Mesothelial cell of epicardium (in vitro differentiated cells): ENCODE measurements at regions not wholly inside any gene's neighbourhood (a gene's known extent, or its start where the extent isn't known, plus 50 kb on each side); places are given as distances from the start of the nearest gene placed in this dataset.

Experiments used
- DNase-seq, 2 experiments: peaks; one replicate each; pipeline ENCODE4 v3.0.0; 2021; ENCODE audit warnings: low spot score in 2 of 2; ENCODE audit not compliant: unreplicated experiment in 2 of 2
- H3K27ac Mint-ChIP-seq: 2 replicates; pipeline ENCODE4 v1.8.0; 2021; ENCODE audit warnings: mixed read lengths
- H3K27me3 Mint-ChIP-seq: 2 replicates; pipeline ENCODE4 v1.8.0; 2021; ENCODE audit warnings: low read depth, mixed read lengths
- H3K36me3 Mint-ChIP-seq: 2 replicates; pipeline ENCODE4 v1.8.0; 2021; ENCODE audit warnings: mixed read lengths
- H3K4me1 Mint-ChIP-seq: 2 replicates; pipeline ENCODE4 v1.8.0; 2021; ENCODE audit warnings: mixed read lengths
- H3K4me3 Mint-ChIP-seq: 2 replicates; pipeline ENCODE4 v1.8.0; 2021; ENCODE audit warnings: mild to moderate bottlenecking, moderate library complexity, mixed read lengths
- H3K9me3 Mint-ChIP-seq: 2 replicates; pipeline ENCODE4 v1.8.0; 2021; ENCODE audit warnings: mixed read lengths
- TF ChIP-seq, protein P1 (sequence below): fragments of 200-600 bp; sonication (generic); IDR thresholded peaks from one replicate; pipeline ENCODE4 v1.5.0; 2021; ENCODE audit warnings: antibody characterized with exemption; ENCODE audit not compliant: unreplicated experiment

DNA sequence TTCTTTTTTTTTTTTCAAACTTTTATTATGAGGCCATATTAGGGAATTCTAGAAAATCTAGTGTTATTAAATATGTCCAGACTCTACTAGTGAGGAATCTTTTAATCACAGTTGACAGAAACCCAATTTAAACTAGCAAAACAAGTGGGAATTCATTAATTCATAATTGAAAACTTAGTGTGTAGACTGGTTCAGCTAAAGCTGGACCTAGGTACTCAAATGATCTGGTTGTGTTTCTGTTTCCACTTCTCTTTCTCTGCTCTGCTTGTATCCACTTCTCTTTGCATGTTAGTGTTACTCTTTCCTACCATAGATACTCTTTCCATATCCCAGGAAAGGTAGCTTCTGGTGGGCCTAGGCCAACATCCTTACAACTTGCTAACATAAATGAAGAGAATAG lies 81.2 kb upstream of the HIVEP3 start:
- Mint-ChIP-seq H3K4me1 (peaks cover 2% of the 10 kb centered on the region), H3K36me3 (no peaks in the 10 kb centered on the region), H3K27ac (no peak overlapping the region), H3K4me3 (no peak overlapping the region), H3K27me3 (no peaks in the 10 kb centered on the region), H3K9me3 (no peaks in the 10 kb centered on the region)
- TF ChIP-seq, protein P1, sequence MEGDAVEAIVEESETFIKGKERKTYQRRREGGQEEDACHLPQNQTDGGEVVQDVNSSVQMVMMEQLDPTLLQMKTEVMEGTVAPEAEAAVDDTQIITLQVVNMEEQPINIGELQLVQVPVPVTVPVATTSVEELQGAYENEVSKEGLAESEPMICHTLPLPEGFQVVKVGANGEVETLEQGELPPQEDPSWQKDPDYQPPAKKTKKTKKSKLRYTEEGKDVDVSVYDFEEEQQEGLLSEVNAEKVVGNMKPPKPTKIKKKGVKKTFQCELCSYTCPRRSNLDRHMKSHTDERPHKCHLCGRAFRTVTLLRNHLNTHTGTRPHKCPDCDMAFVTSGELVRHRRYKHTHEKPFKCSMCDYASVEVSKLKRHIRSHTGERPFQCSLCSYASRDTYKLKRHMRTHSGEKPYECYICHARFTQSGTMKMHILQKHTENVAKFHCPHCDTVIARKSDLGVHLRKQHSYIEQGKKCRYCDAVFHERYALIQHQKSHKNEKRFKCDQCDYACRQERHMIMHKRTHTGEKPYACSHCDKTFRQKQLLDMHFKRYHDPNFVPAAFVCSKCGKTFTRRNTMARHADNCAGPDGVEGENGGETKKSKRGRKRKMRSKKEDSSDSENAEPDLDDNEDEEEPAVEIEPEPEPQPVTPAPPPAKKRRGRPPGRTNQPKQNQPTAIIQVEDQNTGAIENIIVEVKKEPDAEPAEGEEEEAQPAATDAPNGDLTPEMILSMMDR, result no peak
- DNase-seq, result no peak

DNA sequence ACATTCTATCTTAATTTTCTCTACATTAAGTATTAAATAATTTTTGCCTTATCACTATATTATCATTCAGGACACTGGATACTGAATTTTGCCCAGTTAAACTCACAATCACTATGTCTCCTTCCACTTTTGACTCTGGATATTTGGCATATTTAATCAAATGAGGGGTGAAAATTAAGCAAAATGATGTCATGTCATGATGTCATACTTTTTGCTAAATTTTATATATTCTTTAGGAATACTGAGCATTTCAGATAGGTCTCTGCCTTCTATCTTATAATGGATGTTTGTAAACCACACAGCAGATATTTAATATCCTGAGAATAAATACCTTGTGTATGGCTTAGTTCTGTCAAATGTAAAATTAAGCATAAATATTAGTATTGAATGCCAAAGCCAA lies 79.5 kb upstream of the HIVEP3 start:
- no peak for DNase-seq
- H3K9me3 Mint-ChIP-seq, result no peaks in the 10 kb centered on the region
- no peaks in the 10 kb centered on the region for H3K27me3 Mint-ChIP-seq
- H3K36me3 Mint-ChIP-seq, result no peaks in the 10 kb centered on the region
- no peaks in the 10 kb centered on the region for H3K4me1 Mint-ChIP-seq
- TF ChIP-seq, protein P1, result no peak
- H3K4me3 Mint-ChIP-seq, result no peak overlapping the region
- no peak overlapping the region for H3K27ac Mint-ChIP-seq

DNA sequence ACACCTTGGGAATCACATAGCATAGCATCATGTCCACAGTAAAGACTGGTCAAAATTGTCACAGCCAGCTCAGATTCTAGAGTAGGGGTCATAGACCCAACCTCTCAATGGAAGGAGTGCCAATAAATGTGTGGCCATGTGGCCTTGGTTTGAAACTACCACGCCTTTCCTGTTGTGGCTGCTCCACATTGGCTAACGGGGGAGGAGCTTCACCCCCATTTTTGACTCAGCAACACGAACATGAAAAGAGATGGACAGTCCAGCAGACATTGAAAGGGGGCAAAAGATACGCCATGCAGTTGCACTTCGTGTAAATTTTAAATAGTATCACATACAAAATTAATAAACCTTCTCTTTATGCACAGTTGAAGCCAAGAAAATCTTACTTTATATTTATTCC lies 78.4 kb upstream of the HIVEP3 start:
- no peak overlapping the region for H3K4me3 Mint-ChIP-seq
- no peaks in the 10 kb centered on the region for H3K4me1 Mint-ChIP-seq
- H3K27ac Mint-ChIP-seq, result no peak overlapping the region
- H3K36me3 Mint-ChIP-seq, result no peaks in the 10 kb centered on the region
- DNase-seq, result no peak
- no peaks in the 10 kb centered on the region for H3K27me3 Mint-ChIP-seq
- TF ChIP-seq, protein P1, result no peak
- no peaks in the 10 kb centered on the region for H3K9me3 Mint-ChIP-seq

DNA sequence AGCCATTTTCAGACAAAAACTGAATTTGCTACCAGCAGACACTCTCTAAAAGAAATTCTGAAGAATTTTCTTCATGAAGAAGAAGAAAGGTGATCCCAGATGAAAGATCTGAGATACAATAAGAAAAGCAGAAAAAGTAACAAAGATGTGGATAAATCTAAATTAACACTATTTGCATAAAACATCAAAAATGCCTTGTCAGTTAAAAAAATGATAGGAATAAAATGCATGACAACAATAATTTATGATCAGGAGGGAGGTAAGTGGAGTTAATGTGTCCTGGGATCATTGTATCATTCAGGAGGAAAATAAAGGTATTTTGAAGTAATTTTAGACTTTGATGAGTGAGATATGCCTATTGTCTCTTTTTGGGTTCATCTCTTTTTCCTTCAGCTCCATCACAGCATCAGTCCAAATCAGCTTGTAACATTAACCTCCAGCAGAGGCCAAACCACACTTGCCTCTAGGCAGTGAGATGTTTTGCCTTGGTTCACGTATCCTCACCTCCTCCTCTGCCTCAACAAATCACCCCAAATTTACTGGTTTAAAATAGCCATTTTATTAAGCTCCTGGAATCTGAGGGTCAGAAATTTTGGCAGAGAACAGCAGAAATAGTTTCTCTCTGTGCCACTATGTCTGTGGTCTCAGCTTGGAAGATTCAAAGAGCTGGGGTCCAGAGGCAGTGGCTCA lies 76.9 kb upstream of the HIVEP3 start:
- TF ChIP-seq, protein P1, result no peak
- Mint-ChIP-seq H3K4me3 (no peak overlapping the region), H3K27me3 (no peaks in the 10 kb centered on the region), H3K9me3 (no peaks in the 10 kb centered on the region), H3K27ac (no peak overlapping the region), H3K4me1 (no peaks in the 10 kb centered on the region), H3K36me3 (no peaks in the 10 kb centered on the region)
- no peak for DNase-seq

DNA sequence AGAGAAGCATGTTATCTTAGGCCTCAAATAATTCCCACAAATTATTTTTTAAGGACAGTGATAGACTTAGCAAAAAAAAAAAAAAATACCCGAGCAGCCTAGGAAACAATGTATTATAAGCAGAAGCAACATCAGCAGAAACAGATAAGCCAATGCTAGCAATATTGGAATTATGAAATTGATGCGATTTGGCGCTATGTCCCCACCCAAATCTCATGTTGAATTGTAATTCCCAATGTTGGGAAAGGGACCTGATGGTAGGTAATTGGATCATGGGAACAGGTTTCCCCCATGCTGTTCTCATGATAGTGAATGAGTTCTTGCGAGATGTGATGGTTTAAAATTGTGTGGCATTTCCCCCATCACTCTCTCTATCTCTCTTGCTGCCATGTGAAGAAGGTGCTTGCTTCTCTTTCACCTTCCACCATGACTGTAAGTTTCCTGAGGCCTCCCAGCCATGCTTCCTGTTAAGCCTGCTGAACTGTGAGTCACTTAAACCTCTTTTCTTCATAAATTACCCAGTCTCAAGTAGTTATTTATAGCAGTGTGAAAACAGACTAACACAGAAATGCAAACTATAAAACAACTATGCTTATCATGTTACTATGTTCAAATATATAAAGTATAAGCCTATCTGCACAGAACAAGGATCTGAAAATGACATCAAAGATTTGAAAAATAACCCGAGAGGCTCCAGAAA lies 75.6 kb upstream of the HIVEP3 start:
- no peaks in the 10 kb centered on the region for H3K27me3 Mint-ChIP-seq

More for the DNA sequence above, 75.6 kb upstream of the HIVEP3 start:
- Mint-ChIP-seq H3K4me3 (no peak overlapping the region), H3K9me3 (no peaks in the 10 kb centered on the region), H3K27ac (no peak overlapping the region), H3K36me3 (peaks cover under 1% of the 10 kb centered on the region), H3K4me1 (no peaks in the 10 kb centered on the region)
- TF ChIP-seq, protein P1, result no peak
- DNase-seq, result no peak
